SK-N-MC (cell line): ENCODE measurements at regions not wholly inside any gene's neighbourhood (a gene's known extent, or its start where the extent isn't known, plus 50 kb on each side); places are given as distances from the start of the nearest gene placed in this dataset.

ENCODE experiments used
- DNase-seq: peaks from one replicate; pipeline ENCODE4 v3.0.0-alpha.2; 2011; ENCODE audit warnings: low read depth, low spot score
- H3K27ac ChIP-seq: fragments of 200-600 bp; sonication (generic); 2 replicates; pipeline ENCODE4 v1.5.1; 2016; ENCODE audit warnings: mixed run types
- H3K36me3 ChIP-seq: fragments of 200-600 bp; sonication (generic); 2 replicates; pipeline ENCODE4 v1.6.1; 2017; ENCODE audit warnings: antibody characterized with exemption, low read length, mixed read lengths; ENCODE audit not compliant: insufficient read depth
- H3K4me3 ChIP-seq: fragments of 200-600 bp; sonication (generic); 2 replicates; pipeline ENCODE4 v1.5.1; 2016
- H3K9ac ChIP-seq: fragments of 200-600 bp; sonication (generic); 2 replicates; pipeline ENCODE4 v1.8.0; 2017; ENCODE audit warnings: mixed run types, mixed read lengths; ENCODE audit not compliant: insufficient read length
- H3K9me3 ChIP-seq: fragments of 200-600 bp; sonication (generic); 2 replicates; pipeline ENCODE4 v1.6.1; 2017; ENCODE audit warnings: low read depth, mild to moderate bottlenecking, antibody characterized with exemption, low read length, moderate library complexity, mixed read lengths
- EZH2 ChIP-seq: fragments of 200-600 bp; sonication (generic); IDR thresholded peaks from one replicate; pipeline ENCODE4 v1.6.1; 2017; ENCODE audit warnings: antibody characterized with exemption
- FOXP2 ChIP-seq: optimal IDR thresholded peaks from 2 replicates; pipeline ENCODE3; 2011; ENCODE audit warnings: mild to moderate bottlenecking, moderate library complexity; ENCODE audit not compliant: insufficient read depth; ENCODE audit errors: extremely low read length, control extremely low read depth
- POLR2AphosphoS5 ChIP-seq: IDR thresholded peaks from 2 replicates; pipeline ENCODE4 v1.6.1; 2012; ENCODE audit warnings: mild to moderate bottlenecking, low read depth, low read length, borderline replicate concordance

GRCh38 chr7:17056491-17057142, 174.8 kb upstream of the AGR3 start:
- H3K9ac ChIP-seq, result no peak overlapping the region
- no peak for DNase-seq

GRCh38 chr7:17057143-17057509, 175.3 kb upstream of the AGR3 start:
- Histone ChIP-seq H3K9me3 (no peaks in the 10 kb centered on the region), H3K9ac (no peak overlapping the region), H3K4me3 (no peak overlapping the region), H3K27ac (no peak overlapping the region), H3K36me3 (no peaks in the 10 kb centered on the region)
- TF ChIP-seq POLR2AphosphoS5 (no peak), FOXP2 (no peak), EZH2 (no peak)
- no peak for DNase-seq

More at GRCh38 chr7:17056491-17057142, 174.8 kb upstream of the AGR3 start:
- no peak overlapping the region for H3K27ac ChIP-seq
- H3K9me3 ChIP-seq, result no peaks in the 10 kb centered on the region
- TF ChIP-seq FOXP2 (no peak), POLR2AphosphoS5 (no peak), EZH2 (no peak)
- no peak overlapping the region for H3K4me3 ChIP-seq
- H3K36me3 ChIP-seq, result no peaks in the 10 kb centered on the region

GRCh38 chr7:17058568-17058967, 176.8 kb upstream of the AGR3 start:
- H3K4me3 ChIP-seq, result no peak overlapping the region
- no peak overlapping the region for H3K9ac ChIP-seq
- no peak for DNase-seq
- no peaks in the 10 kb centered on the region for H3K36me3 ChIP-seq
- TF ChIP-seq FOXP2, result no peak
- no peak for TF ChIP-seq POLR2AphosphoS5
- no peak for TF ChIP-seq EZH2
- no peaks in the 10 kb centered on the region for H3K9me3 ChIP-seq
- no peak overlapping the region for H3K27ac ChIP-seq

- Histone ChIP-seq H3K27ac (no peak overlapping the region), H3K9me3 (no peaks in the 10 kb centered on the region), H3K4me3 (no peak overlapping the region), H3K9ac (no peak overlapping the region), H3K36me3 (no peaks in the 10 kb centered on the region)
- TF ChIP-seq FOXP2 (no peak), EZH2 (no peak), POLR2AphosphoS5 (no peak)
- DNase-seq, result no peak
Measured at GRCh38 chr7:17060051-17060450, 178.3 kb upstream of the AGR3 start.

- no peak for TF ChIP-seq POLR2AphosphoS5
- TF ChIP-seq FOXP2, result no peak
- TF ChIP-seq EZH2, result no peak
- Histone ChIP-seq H3K9me3 (no peaks in the 10 kb centered on the region), H3K9ac (no peak overlapping the region), H3K36me3 (no peaks in the 10 kb centered on the region), H3K27ac (no peak overlapping the region), H3K4me3 (no peak overlapping the region)
- no peak for DNase-seq
Measured at GRCh38 chr7:17061443-17061842, 179.7 kb upstream of the AGR3 start.

- Histone ChIP-seq H3K27ac (no peak overlapping the region), H3K9ac (no peak overlapping the region)
- TF ChIP-seq FOXP2 (no peak), EZH2 (no peak), POLR2AphosphoS5 (no peak)
Measured at GRCh38 chr7:17062151-17063044, 180.6 kb upstream of the AGR3 start.

GRCh38 chr7:17063045-17063383, 181.2 kb upstream of the AGR3 start:
- DNase-seq, result no peak
- no peaks in the 10 kb centered on the region for H3K9me3 ChIP-seq
- no peak overlapping the region for H3K4me3 ChIP-seq
- no peak overlapping the region for H3K27ac ChIP-seq
- TF ChIP-seq POLR2AphosphoS5 (no peak), FOXP2 (no peak), EZH2 (no peak)
- no peaks in the 10 kb centered on the region for H3K36me3 ChIP-seq
- no peak overlapping the region for H3K9ac ChIP-seq

More at GRCh38 chr7:17062151-17063044, 180.6 kb upstream of the AGR3 start:
- H3K36me3 ChIP-seq, result no peaks in the 10 kb centered on the region
- no peaks in the 10 kb centered on the region for H3K9me3 ChIP-seq
- H3K4me3 ChIP-seq, result no peak overlapping the region
- DNase-seq, result no peak

- no peaks in the 10 kb centered on the region for H3K9me3 ChIP-seq
- H3K4me3 ChIP-seq, result no peak overlapping the region
- DNase-seq, result no peak
- H3K9ac ChIP-seq, result no peak overlapping the region
- TF ChIP-seq EZH2 (no peak), FOXP2 (no peak), POLR2AphosphoS5 (no peak)
- H3K36me3 ChIP-seq, result no peaks in the 10 kb centered on the region
- no peak overlapping the region for H3K27ac ChIP-seq
Measured at GRCh38 chr7:17067691-17068090, 185.9 kb upstream of the AGR3 start.

- H3K9ac ChIP-seq, result no peak overlapping the region
- no peaks in the 10 kb centered on the region for H3K36me3 ChIP-seq
- no peak overlapping the region for H3K27ac ChIP-seq
- no peaks in the 10 kb centered on the region for H3K9me3 ChIP-seq
- no peak for TF ChIP-seq EZH2
- no peak for TF ChIP-seq POLR2AphosphoS5
- no peak for TF ChIP-seq FOXP2
- DNase-seq, result no peak
- H3K4me3 ChIP-seq, result no peak overlapping the region
Measured at GRCh38 chr7:17069146-17069545, 187.4 kb upstream of the AGR3 start.
